ENCODE measurements at regions not wholly inside any gene's neighbourhood (a gene's known extent, or its start where the extent isn't known, plus 50 kb on each side); places are given as distances from the start of the nearest gene placed in this dataset.

GRCh38 chr12:14264316-14264715 lies 101.2 kb upstream of the ATF7IP start:
- TF ChIP-seq POLR2AphosphoS5 (IDR thresholded peaks at IDR 0.05; ENCODE audit: borderline replicate concordance, low read depth, low read length) (no peak), EZH2 (IDR thresholded peaks at IDR 0.05) (no peak)
